DOHH2 (cell line): ENCODE measurements at regions not wholly inside any gene's neighbourhood (a gene's known extent, or its start where the extent isn't known, plus 50 kb on each side); places are given as distances from the start of the nearest gene placed in this dataset.

ENCODE experiments used
- EZH2phosphoT487 ChIP-seq: fragments of 200-600 bp; sonication (generic); IDR thresholded peaks from 2 replicates; pipeline ENCODE4 v1.6.1; 2017; ENCODE audit warnings: borderline replicate concordance, mild to moderate bottlenecking, antibody characterized with exemption, low read length, moderate library complexity, mixed read lengths
- TF ChIP-seq, protein P1 (sequence below): fragments of 200-600 bp; sonication (generic); IDR thresholded peaks from one replicate; pipeline ENCODE4 v1.5.1; 2014; ENCODE audit warnings: antibody characterized with exemption, mild to moderate bottlenecking, low read depth, low read length; ENCODE audit not compliant: poor library complexity, severe bottlenecking

DNA sequence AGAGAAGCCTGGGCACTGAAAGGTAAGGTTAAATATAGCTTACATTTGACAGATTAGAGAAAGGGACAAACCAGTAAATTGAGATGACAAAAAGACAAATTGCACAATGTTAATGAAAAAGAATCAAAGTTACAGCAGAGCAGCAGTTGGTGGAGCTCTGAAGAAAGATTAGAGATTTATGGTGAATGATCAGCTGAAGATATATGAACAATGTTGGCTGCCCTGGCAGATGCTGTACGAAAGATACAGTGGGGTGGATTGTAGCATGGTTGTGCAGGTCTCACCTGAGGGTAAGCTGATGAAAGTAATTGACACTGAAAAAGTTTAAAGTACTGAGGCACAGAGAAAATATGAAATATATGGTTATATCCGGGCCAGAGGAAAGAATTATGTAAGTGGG, 492.1 kb downstream of the ARHGEF28 start:
- TF ChIP-seq, protein P1, sequence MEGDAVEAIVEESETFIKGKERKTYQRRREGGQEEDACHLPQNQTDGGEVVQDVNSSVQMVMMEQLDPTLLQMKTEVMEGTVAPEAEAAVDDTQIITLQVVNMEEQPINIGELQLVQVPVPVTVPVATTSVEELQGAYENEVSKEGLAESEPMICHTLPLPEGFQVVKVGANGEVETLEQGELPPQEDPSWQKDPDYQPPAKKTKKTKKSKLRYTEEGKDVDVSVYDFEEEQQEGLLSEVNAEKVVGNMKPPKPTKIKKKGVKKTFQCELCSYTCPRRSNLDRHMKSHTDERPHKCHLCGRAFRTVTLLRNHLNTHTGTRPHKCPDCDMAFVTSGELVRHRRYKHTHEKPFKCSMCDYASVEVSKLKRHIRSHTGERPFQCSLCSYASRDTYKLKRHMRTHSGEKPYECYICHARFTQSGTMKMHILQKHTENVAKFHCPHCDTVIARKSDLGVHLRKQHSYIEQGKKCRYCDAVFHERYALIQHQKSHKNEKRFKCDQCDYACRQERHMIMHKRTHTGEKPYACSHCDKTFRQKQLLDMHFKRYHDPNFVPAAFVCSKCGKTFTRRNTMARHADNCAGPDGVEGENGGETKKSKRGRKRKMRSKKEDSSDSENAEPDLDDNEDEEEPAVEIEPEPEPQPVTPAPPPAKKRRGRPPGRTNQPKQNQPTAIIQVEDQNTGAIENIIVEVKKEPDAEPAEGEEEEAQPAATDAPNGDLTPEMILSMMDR = no peak
- TF ChIP-seq EZH2phosphoT487 = no peak
